ENCODE measurements at regions not wholly inside any gene's neighbourhood (a gene's known extent, or its start where the extent isn't known, plus 50 kb on each side); places are given as distances from the start of the nearest gene placed in this dataset.

- TF ChIP-seq TAF7 (optimal IDR thresholded peaks at IDR 0.05; ENCODE audit: borderline replicate concordance, low read depth, low read length) (no peak), RAD21 (IDR thresholded peaks at IDR 0.05 in 1 of 2, conservative IDR thresholded peaks at IDR 0.05 in 1 of 2; ENCODE audit: low read depth in 2 of 2, low read length in 2 of 2) (no peak), CHD7 (IDR thresholded peaks at IDR 0.05; ENCODE audit: insufficient replicate concordance, low read length) (no peak), GABPA (IDR thresholded peaks at IDR 0.05; ENCODE audit: borderline replicate concordance, insufficient read depth, low read length) (no peak), ASH2L (IDR thresholded peaks at IDR 0.05; ENCODE audit: low read length) (no peak)
Measured at GRCh38 chr21:40972151-40972550, 125.2 kb upstream of the DSCAM start (continued).

Measured in H1 (cell line).